Mesothelial cell of epicardium (in vitro differentiated cells): ENCODE measurements at regions not wholly inside any gene's neighbourhood (a gene's known extent, or its start where the extent isn't known, plus 50 kb on each side); places are given as distances from the start of the nearest gene placed in this dataset.

Experiments
- DNase-seq, 2 experiments: peaks; one replicate each; pipeline ENCODE4 v3.0.0; 2021; ENCODE audit warnings: low spot score in 2 of 2; ENCODE audit not compliant: unreplicated experiment in 2 of 2
- H3K27ac Mint-ChIP-seq: 2 replicates; pipeline ENCODE4 v1.8.0; 2021; ENCODE audit warnings: mixed read lengths
- H3K27me3 Mint-ChIP-seq: 2 replicates; pipeline ENCODE4 v1.8.0; 2021; ENCODE audit warnings: low read depth, mixed read lengths
- H3K36me3 Mint-ChIP-seq: 2 replicates; pipeline ENCODE4 v1.8.0; 2021; ENCODE audit warnings: mixed read lengths
- H3K4me1 Mint-ChIP-seq: 2 replicates; pipeline ENCODE4 v1.8.0; 2021; ENCODE audit warnings: mixed read lengths
- H3K4me3 Mint-ChIP-seq: 2 replicates; pipeline ENCODE4 v1.8.0; 2021; ENCODE audit warnings: mild to moderate bottlenecking, moderate library complexity, mixed read lengths
- H3K9me3 Mint-ChIP-seq: 2 replicates; pipeline ENCODE4 v1.8.0; 2021; ENCODE audit warnings: mixed read lengths
- TF ChIP-seq, protein P1 (sequence below): fragments of 200-600 bp; sonication (generic); IDR thresholded peaks from one replicate; pipeline ENCODE4 v1.5.0; 2021; ENCODE audit warnings: antibody characterized with exemption; ENCODE audit not compliant: unreplicated experiment

DNA sequence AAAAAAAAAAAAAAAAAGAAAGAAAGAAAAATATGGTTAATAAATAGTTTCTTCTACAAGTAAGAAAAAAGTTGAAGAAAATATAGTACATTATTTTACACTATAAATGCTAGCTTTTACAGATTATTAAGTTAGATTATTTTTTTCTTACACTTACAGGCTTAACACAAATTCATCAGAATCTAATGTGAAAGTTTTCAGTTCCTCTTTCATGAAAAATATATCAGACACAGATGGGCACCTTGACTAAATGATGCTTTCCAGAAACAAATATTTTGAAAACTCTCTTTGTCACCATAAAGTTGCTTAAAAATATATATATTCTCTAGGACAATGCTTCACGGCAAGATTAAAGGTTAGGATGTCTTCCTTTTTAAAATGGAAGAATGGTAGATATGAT is 321.8 kb upstream of the HSF2 start:
- Mint-ChIP-seq H3K27me3 (no peaks in the 10 kb centered on the region), H3K9me3 (no peaks in the 10 kb centered on the region)

DNA sequence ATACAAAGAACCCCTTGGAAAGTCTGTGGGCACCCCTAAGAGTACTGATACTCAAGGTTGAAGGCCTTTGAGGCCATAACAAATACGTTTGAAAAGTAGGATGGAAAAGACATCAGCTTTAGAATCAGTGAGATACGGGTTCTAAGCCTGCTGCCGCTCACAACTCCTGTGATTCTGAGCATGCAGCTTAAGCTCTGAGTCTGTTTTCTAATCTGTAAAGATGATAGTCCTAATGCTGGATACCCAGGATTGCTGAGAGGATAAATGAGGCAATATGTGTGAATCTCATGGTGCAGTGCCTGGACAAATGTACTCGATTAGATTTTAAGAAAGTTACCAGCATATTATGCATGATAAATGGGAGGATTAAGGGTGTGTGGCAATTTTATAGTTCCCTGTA is 321.0 kb upstream of the HSF2 start:
- DNase-seq: no peak

More for the DNA sequence above, 321.8 kb upstream of the HSF2 start:
- TF ChIP-seq, protein P1, sequence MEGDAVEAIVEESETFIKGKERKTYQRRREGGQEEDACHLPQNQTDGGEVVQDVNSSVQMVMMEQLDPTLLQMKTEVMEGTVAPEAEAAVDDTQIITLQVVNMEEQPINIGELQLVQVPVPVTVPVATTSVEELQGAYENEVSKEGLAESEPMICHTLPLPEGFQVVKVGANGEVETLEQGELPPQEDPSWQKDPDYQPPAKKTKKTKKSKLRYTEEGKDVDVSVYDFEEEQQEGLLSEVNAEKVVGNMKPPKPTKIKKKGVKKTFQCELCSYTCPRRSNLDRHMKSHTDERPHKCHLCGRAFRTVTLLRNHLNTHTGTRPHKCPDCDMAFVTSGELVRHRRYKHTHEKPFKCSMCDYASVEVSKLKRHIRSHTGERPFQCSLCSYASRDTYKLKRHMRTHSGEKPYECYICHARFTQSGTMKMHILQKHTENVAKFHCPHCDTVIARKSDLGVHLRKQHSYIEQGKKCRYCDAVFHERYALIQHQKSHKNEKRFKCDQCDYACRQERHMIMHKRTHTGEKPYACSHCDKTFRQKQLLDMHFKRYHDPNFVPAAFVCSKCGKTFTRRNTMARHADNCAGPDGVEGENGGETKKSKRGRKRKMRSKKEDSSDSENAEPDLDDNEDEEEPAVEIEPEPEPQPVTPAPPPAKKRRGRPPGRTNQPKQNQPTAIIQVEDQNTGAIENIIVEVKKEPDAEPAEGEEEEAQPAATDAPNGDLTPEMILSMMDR: no peak
- DNase-seq: no peak
- no peak overlapping the region for H3K4me3 Mint-ChIP-seq
- H3K27ac Mint-ChIP-seq: no peak overlapping the region
- no peaks in the 10 kb centered on the region for H3K36me3 Mint-ChIP-seq
- H3K4me1 Mint-ChIP-seq: peaks cover 40% of the 10 kb centered on the region

DNA sequence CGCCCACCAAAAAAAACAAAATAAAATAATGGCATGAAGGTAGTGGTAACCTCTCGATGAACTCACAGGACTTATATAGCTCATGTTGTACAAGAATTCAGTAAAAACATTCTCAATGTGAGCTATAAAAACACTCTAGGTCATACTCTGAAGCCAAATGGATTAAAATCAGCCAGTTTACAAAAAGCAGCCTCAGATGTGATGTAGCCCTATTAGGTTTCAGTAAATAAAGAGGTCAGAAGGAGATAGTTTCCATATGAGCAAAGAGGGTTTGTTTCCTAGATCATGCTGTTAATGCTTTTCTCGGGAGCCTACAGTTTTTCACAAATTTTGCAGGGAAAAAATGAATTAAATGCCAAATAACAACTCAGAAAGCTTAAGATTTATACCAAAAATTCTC is 319.5 kb upstream of the HSF2 start:
- no peaks in the 10 kb centered on the region for H3K9me3 Mint-ChIP-seq
- no peaks in the 10 kb centered on the region for H3K36me3 Mint-ChIP-seq
- H3K27ac Mint-ChIP-seq: peak overlapping the region; percentile 20
- peaks cover 43% of the 10 kb centered on the region for H3K4me1 Mint-ChIP-seq
- DNase-seq: no peak
- TF ChIP-seq, protein P1: no peak
- no peaks in the 10 kb centered on the region for H3K27me3 Mint-ChIP-seq
- H3K4me3 Mint-ChIP-seq: no peak overlapping the region

More for the DNA sequence above, 321.0 kb upstream of the HSF2 start:
- TF ChIP-seq, protein P1: no peak
- Mint-ChIP-seq H3K9me3 (no peaks in the 10 kb centered on the region), H3K27me3 (no peaks in the 10 kb centered on the region), H3K27ac (peak overlapping the region; percentile 22), H3K4me1 (peaks cover 40% of the 10 kb centered on the region), H3K4me3 (no peak overlapping the region), H3K36me3 (no peaks in the 10 kb centered on the region)

DNA sequence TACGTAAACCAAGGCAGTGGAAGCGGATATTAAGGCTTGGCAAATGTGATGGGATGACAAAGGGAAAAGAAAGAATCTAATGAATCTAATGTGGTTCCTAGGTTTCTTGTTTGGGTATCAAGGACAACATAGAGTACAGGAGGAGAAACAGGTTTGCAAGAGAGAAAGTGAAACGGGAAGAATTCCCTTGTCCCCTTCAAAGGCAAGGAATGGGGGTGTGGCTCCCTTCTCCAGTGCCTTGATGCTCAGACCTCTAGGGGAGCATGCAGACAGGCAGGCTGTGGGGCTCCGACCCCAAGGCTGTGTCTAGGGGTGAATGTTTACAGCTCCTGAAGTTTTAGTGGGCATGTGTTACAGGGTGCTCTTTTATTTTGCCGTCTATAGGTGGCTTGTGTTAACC is 317.5 kb upstream of the HSF2 start:
- TF ChIP-seq, protein P1: no peak
- peaks cover 4% of the 10 kb centered on the region for H3K27me3 Mint-ChIP-seq

DNA sequence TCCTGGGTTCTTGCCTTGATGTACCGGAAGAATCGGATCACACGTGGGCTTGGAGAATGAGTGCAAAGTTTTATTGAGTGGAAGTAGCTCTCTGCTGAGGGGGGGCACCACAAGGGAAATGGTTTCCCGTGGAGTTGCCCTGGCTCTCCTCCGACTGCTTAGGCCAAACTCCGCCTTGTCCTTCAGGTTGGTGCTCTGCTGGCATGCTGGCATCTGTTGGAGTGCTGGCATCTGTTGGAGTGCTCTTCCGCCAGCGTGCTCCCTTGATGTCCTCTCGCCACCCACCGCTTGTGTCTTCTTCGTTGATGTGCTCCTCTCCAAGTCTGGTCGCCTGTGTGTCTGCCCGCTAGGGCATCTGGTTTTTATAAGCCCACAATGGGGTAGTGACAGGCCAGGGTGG is 317.1 kb upstream of the HSF2 start:
- H3K4me1 Mint-ChIP-seq: peaks cover 34% of the 10 kb centered on the region
- no peaks in the 10 kb centered on the region for H3K36me3 Mint-ChIP-seq
- H3K4me3 Mint-ChIP-seq: no peak overlapping the region
- TF ChIP-seq, protein P1: no peak
- no peaks in the 10 kb centered on the region for H3K9me3 Mint-ChIP-seq
- H3K27me3 Mint-ChIP-seq: peaks cover 4% of the 10 kb centered on the region
- no peak for DNase-seq
- no peak overlapping the region for H3K27ac Mint-ChIP-seq

More for the DNA sequence above, 317.5 kb upstream of the HSF2 start:
- Mint-ChIP-seq H3K36me3 (no peaks in the 10 kb centered on the region), H3K4me3 (no peak overlapping the region), H3K27ac (no peak overlapping the region), H3K9me3 (no peaks in the 10 kb centered on the region), H3K4me1 (peaks cover 34% of the 10 kb centered on the region)
- no peak for DNase-seq

DNA sequence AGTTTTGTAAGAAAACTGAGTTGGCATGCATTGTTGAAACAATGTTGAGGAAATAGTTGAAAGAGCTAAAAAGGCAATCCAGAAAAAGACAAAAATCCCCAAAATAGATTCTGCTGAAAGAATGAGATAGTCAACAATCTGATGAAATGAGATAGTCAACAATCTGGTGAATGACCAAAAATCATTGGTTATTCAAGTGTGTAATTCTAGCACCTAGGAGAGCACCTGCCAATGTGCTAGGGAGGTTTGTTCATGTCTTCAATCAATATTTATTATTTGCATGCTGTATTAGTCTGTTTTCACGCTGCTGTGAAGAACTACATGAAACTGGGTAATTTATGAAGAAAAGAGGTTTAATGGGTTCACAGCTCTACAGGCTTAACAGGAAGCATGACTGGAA is 307.1 kb upstream of the HSF2 start:
- peaks cover 16% of the 10 kb centered on the region for H3K4me1 Mint-ChIP-seq
- no peaks in the 10 kb centered on the region for H3K36me3 Mint-ChIP-seq
- no peak overlapping the region for H3K27ac Mint-ChIP-seq
- no peak for DNase-seq
- H3K9me3 Mint-ChIP-seq: peaks cover 7% of the 10 kb centered on the region
- H3K27me3 Mint-ChIP-seq: no peaks in the 10 kb centered on the region
- TF ChIP-seq, protein P1: no peak
- H3K4me3 Mint-ChIP-seq: no peak overlapping the region
